ENCODE measurements at regions not wholly inside any gene's neighbourhood (a gene's known extent, or its start where the extent isn't known, plus 50 kb on each side); places are given as distances from the start of the nearest gene placed in this dataset.
"Not testable (repeated sequence)": the region's sequence is repeated elsewhere in the genome, so short reads cannot be mapped to it uniquely, and the experiment has no call there.

DNA sequence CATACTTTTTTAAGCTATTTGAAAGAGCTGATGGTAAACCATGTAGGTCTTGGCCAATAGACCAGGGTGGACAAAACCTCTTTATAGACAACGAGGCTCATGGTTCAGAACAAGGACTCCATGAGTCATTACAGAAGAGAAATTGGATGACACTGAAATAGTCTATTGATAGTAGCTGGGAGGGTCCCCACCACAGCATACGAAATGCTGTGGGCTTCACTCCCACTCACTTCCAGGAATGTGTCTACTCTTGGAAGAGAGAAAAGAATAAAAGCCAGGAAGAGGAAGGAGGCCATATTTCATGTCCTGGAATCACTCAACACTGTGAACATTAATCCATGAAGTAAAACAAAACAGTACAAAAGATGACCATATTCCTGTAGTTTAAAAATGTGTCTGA, 82.3 kb upstream of the MXRA5 start:
- no peaks in the 10 kb centered on the region for H3K4me1 ChIP-seq
- H3K27me3 ChIP-seq = no peaks in the 10 kb centered on the region
- DNase-seq = no peak
- no peak overlapping the region for H3K27ac ChIP-seq
- intact Hi-C loops (cut with DNase I) = no loop called here
- H3K9ac ChIP-seq (ENCODE audit: low read depth in 2 of 2, low read length in 2 of 2) = no peak overlapping the region
- TF ChIP-seq, protein P1, sequence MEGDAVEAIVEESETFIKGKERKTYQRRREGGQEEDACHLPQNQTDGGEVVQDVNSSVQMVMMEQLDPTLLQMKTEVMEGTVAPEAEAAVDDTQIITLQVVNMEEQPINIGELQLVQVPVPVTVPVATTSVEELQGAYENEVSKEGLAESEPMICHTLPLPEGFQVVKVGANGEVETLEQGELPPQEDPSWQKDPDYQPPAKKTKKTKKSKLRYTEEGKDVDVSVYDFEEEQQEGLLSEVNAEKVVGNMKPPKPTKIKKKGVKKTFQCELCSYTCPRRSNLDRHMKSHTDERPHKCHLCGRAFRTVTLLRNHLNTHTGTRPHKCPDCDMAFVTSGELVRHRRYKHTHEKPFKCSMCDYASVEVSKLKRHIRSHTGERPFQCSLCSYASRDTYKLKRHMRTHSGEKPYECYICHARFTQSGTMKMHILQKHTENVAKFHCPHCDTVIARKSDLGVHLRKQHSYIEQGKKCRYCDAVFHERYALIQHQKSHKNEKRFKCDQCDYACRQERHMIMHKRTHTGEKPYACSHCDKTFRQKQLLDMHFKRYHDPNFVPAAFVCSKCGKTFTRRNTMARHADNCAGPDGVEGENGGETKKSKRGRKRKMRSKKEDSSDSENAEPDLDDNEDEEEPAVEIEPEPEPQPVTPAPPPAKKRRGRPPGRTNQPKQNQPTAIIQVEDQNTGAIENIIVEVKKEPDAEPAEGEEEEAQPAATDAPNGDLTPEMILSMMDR (IDR thresholded peaks at IDR 0.05) = no peak
- no peaks in the 10 kb centered on the region for H3K9me3 ChIP-seq
- H3K36me3 ChIP-seq = no peaks in the 10 kb centered on the region
- H3K4me3 ChIP-seq = no peak overlapping the region

DNA sequence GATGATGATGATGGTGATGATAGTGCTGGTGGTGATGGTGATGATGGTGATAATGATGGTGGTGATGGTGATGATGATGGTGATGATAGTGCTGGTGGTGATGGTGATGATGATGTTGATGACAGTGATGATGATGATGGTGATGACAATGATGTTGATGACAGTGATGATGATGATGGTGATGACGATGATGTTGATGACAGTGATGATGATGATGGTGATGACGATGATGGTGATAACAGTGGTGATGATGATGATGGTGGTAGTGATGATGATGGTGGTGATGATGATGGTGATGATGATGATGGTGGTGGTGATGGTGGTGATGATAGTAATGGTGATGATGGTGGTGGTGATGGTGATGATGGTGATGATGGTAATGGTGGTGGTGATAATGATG, 80.1 kb upstream of the MXRA5 start:
- Histone ChIP-seq H3K36me3 (no peaks in the 10 kb centered on the region), H3K9me3 (no peaks in the 10 kb centered on the region), H3K4me3 (no peak overlapping the region), H3K4me1 (no peaks in the 10 kb centered on the region), H3K9ac (ENCODE audit: low read depth in 2 of 2, low read length in 2 of 2) (no peak overlapping the region), H3K27me3 (no peaks in the 10 kb centered on the region), H3K27ac (no peak overlapping the region)
- TF ChIP-seq, protein P1 (IDR thresholded peaks at IDR 0.05) = no peak
- intact Hi-C loops (cut with DNase I) = no loop called here
- no peak for DNase-seq

DNA sequence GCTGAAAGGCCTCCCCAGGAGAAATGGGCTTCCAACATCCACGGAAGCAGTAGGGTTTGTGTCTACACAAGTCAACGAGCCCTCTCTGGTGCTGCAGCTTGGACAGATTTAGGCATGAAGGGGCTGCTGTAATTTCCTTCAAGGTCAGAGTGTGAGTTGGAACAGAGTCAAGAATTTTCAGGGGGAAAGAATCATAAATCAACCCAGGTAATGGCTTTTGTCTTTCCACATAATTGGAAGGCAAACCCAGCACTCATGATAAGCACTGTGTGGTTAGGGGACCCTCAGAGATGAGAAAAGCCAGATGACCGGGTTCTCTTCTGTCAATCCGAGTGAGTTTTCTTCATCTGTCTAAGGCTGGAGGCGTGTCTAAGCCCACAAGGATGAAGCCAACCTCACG, 78.6 kb upstream of the MXRA5 start:
- Histone ChIP-seq H3K36me3 (no peaks in the 10 kb centered on the region), H3K4me3 (no peak overlapping the region), H3K27ac (no peak overlapping the region), H3K9me3 (no peaks in the 10 kb centered on the region), H3K9ac (ENCODE audit: low read depth in 2 of 2, low read length in 2 of 2) (no peak overlapping the region), H3K27me3 (no peaks in the 10 kb centered on the region), H3K4me1 (no peaks in the 10 kb centered on the region)
- TF ChIP-seq, protein P1 (IDR thresholded peaks at IDR 0.05) = no peak
- DNase-seq = no peak
- intact Hi-C loops (cut with DNase I) = no loop called here

DNA sequence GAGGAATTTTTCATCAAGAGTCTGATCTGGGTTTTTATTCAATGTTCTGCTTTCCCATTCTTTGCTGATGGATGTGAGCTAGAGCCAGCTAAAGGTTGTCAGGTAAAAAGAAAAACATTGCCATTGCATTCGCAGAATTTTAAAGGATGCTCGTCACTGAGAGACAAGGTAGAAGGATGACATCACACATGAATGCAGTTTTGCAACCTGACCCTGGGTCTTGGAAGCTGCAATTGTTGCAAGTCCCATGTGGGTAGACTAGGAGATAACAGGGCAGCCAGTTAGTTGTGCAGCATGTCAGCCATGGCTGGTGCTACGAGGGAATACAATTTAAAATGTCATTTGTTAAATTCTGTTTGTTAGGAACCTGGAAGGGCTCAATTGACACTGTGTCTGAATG, 73.9 kb upstream of the MXRA5 start:
- intact Hi-C loops (cut with DNase I) = no loop called here

DNA sequence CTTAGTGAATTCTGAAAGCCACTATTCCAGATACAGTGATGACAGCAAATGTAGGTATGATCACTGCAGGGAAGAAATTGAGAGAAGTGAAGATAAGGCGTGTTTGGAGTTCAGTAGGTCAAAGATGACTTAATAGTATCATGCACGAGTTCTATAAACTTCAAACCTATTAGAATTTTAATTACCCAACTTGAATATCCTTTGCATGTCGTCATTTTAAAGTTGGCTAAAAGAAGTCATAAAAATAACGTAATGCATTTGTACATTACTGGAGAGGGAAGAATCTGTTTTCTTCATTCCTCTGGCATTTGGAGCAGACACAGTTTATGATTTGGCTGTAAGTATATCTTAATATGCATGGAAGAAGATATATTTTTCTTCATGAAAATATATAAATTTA, 68.6 kb upstream of the MXRA5 start:
- intact Hi-C loops (cut with DNase I) = no loop called here
- no peaks in the 10 kb centered on the region for H3K27me3 ChIP-seq

More for the DNA sequence above, 73.9 kb upstream of the MXRA5 start:
- Histone ChIP-seq H3K9ac (ENCODE audit: low read depth in 2 of 2, low read length in 2 of 2) (no peak overlapping the region), H3K4me3 (no peak overlapping the region), H3K9me3 (no peaks in the 10 kb centered on the region), H3K4me1 (no peaks in the 10 kb centered on the region), H3K36me3 (no peaks in the 10 kb centered on the region), H3K27ac (no peak overlapping the region), H3K27me3 (no peaks in the 10 kb centered on the region)
- no peak for DNase-seq
- TF ChIP-seq, protein P1 (IDR thresholded peaks at IDR 0.05) = no peak

DNA sequence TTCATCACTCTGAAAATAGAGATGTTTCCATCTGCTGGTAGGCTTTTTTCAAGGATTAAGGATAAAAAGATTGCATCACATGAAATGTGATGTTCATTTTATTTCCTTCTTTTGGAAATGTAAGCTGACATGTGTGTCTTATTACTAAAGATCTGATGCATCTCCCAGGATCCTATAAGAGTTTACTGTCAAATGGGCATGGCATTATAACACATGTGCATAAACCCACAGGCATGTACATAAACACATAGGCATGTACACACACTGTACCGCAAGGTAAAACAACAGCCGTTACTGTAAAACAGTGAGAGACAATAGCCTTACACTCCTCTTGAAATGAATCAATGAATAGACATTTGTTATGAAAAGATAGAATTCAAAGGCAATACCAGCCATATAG, 65.2 kb upstream of the MXRA5 start:
- H3K9me3 ChIP-seq; H3K4me3 ChIP-seq; DNase-seq; H3K27me3 ChIP-seq; H3K4me1 ChIP-seq; H3K36me3 ChIP-seq; H3K9ac ChIP-seq (ENCODE audit: low read depth in 2 of 2, low read length in 2 of 2); H3K27ac ChIP-seq; intact Hi-C loops (cut with DNase I): not testable (repeated sequence)

More for the DNA sequence above, 68.6 kb upstream of the MXRA5 start:
- no peak overlapping the region for H3K27ac ChIP-seq
- DNase-seq = no peak
- H3K9me3 ChIP-seq = no peaks in the 10 kb centered on the region
- TF ChIP-seq, protein P1 (IDR thresholded peaks at IDR 0.05) = no peak
- no peak overlapping the region for H3K4me3 ChIP-seq
- H3K9ac ChIP-seq (ENCODE audit: low read depth in 2 of 2, low read length in 2 of 2) = no peak overlapping the region
- H3K4me1 ChIP-seq = no peaks in the 10 kb centered on the region
- H3K36me3 ChIP-seq = no peaks in the 10 kb centered on the region

DNA sequence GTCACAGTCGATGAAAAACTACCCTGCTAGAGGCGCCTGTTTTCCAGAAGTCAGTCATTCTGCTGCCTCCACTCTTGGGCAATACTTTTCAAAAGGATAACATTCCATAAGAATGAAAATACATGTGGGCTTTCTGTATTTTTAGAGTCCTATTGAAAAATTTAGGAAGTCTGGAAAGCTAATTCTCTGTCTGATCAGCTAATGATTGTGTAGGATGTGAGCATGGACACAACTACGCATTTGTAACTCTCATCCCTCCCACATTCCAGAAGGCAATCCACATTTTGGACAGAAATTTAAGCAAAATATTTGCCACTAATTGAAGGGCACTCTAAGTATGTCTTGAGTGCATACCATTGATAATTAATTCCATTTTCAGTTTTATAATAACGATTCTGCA, 63.5 kb upstream of the MXRA5 start:
- intact Hi-C loops (cut with DNase I); DNase-seq; H3K9ac ChIP-seq (ENCODE audit: low read depth in 2 of 2, low read length in 2 of 2): not testable (repeated sequence)

More for the DNA sequence above, 63.5 kb upstream of the MXRA5 start:
- H3K27ac ChIP-seq, H3K4me3 ChIP-seq, H3K4me1 ChIP-seq, H3K27me3 ChIP-seq, H3K9me3 ChIP-seq, H3K36me3 ChIP-seq: not testable (repeated sequence)
